Caco-2 (cell line): ENCODE measurements at regions not wholly inside any gene's neighbourhood (a gene's known extent, or its start where the extent isn't known, plus 50 kb on each side); places are given as distances from the start of the nearest gene placed in this dataset.

Experiments
- BruUV-seq: library from RNA; stranded (reverse); fragments of 400-500 nt; replicated peaks from 2 replicates; lab custom pipeline; 2021; lab: Mats Ljungman, UMichigan
- CTCF ChIA-PET: fragments of 300-600 bp; sonication (Branson Sonifier 250); formaldehyde crosslinking; loops from one replicate; lab custom pipeline; 2022; ENCODE audit warnings: antibody characterized with exemption; lab: Charles Lee
- POLR2A ChIA-PET: fragments of 300-600 bp; sonication (Branson Sonifier 250); formaldehyde crosslinking; loops from one replicate; lab custom pipeline; 2022; ENCODE audit warnings: antibody characterized with exemption; lab: Charles Lee
- DNase-seq, 2 experiments: peaks; one replicate each; pipeline versions ENCODE4 v3.0.0 to v3.0.0-alpha.2; 2020 to 2022
- H3K27me3 ChIP-seq: replicated peaks from 2 replicates; pipeline ENCODE4 v1.6.0; 2011; ENCODE audit warnings: low read length; ENCODE audit not compliant: control insufficient read depth, insufficient read depth
- H3K36me3 ChIP-seq: 2 replicates; pipeline ENCODE4 v1.5.1; 2011; ENCODE audit warnings: low read length; ENCODE audit not compliant: control insufficient read depth, insufficient read depth
- H3K4me1 ChIP-seq: fragments of 250-450 bp; sonication (Bioruptor Pico); 2 replicates; pipeline ENCODE4 v1.5.1; 2020; ENCODE audit warnings: mild to moderate bottlenecking
- H3K4me3 ChIP-seq: 2 replicates; pipeline ENCODE4 v1.5.1; 2011; ENCODE audit warnings: low read depth, mild to moderate bottlenecking, control low read depth, low read length
- H3K9me3 ChIP-seq: fragments of 250-450 bp; sonication (Bioruptor Pico); 2 replicates; pipeline ENCODE4 v1.5.1; 2020; ENCODE audit warnings: mild to moderate bottlenecking, moderate library complexity
- H3K27ac Mint-ChIP-seq: one replicate; pipeline ENCODE4 v1.8.0; 2022; ENCODE audit warnings: mixed read lengths; ENCODE audit not compliant: unreplicated experiment
- H3K27me3 Mint-ChIP-seq: one replicate; pipeline ENCODE4 v1.8.0; 2022; ENCODE audit warnings: mixed read lengths; ENCODE audit not compliant: insufficient read depth, unreplicated experiment
- H3K36me3 Mint-ChIP-seq: one replicate; pipeline ENCODE4 v1.8.0; 2022; ENCODE audit warnings: mild to moderate bottlenecking, mixed read lengths; ENCODE audit not compliant: insufficient read depth, unreplicated experiment
- H3K4me1 Mint-ChIP-seq: one replicate; pipeline ENCODE4 v1.8.0; 2022; ENCODE audit warnings: low read depth, mixed read lengths; ENCODE audit not compliant: unreplicated experiment
- H3K4me3 Mint-ChIP-seq: one replicate; pipeline ENCODE4 v1.8.0; 2022; ENCODE audit warnings: mild to moderate bottlenecking, moderate library complexity, mixed read lengths; ENCODE audit not compliant: unreplicated experiment
- H3K9me3 Mint-ChIP-seq: one replicate; pipeline ENCODE4 v1.8.0; 2022; ENCODE audit warnings: mixed read lengths; ENCODE audit not compliant: unreplicated experiment
- intact Hi-C: fragments of 100-400 bp; cut with micrococcal nuclease; formaldehyde crosslinking; loops from one replicate; pipeline ENCODE4 v1.10.0; 2022; ENCODE audit not compliant: unreplicated experiment
- TF ChIP-seq, protein P1 (sequence below), 2 experiments: fragments of 200-600 bp in 1 of 2; IDR thresholded peaks; 1 replicate in 1 of 2; 2 replicates in 1 of 2; pipeline versions ENCODE4 v1.5.1 to v1.8.0; 2011 to 2022; ENCODE audit warnings: antibody characterized with exemption in 1 of 2, control low read depth in 1 of 2, inconsistent platforms in 1 of 2, low read depth in 1 of 2, low read length in 1 of 2, mild to moderate bottlenecking in 1 of 2, moderate library complexity in 1 of 2; ENCODE audit not compliant: insufficient read depth in 1 of 2, severe bottlenecking in 1 of 2, unreplicated experiment in 1 of 2

DNA sequence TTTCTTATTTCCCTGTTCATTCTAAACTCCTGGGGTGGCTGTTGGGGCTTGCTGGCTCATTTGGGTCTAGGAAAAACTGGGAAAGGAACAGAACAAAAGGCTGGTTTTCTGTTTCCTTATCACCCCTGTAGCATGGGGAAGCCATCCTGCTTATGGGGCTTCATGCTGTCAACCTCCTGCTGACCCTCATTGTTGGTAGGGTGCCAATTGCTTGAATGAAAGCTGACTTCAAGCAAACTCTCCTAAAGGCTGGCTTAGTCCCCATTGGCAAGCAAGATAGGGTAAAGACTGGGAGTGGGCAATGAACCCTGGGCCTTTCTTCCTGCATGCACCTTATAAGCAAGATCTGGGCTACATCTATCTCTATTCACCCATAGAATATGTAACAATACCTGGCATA, 511.6 kb downstream of the DMAC1 start:
- Mint-ChIP-seq H3K36me3 (no peaks in the 10 kb centered on the region), H3K27me3 (peaks cover 15% of the 10 kb centered on the region), H3K4me3 (no peak overlapping the region), H3K9me3 (no peaks in the 10 kb centered on the region), H3K27ac (no peak overlapping the region), H3K4me1 (no peaks in the 10 kb centered on the region)
- H3K36me3 ChIP-seq = no peaks in the 10 kb centered on the region
- H3K9me3 ChIP-seq = no peaks in the 10 kb centered on the region
- ChIA-PET CTCF (no interaction called here), POLR2A (no interaction called here)
- BruUV-seq = no TSS peak
- DNase-seq = no peak
- intact Hi-C loops = no loop called here
- H3K27me3 ChIP-seq = no peaks in the 10 kb centered on the region
- H3K4me1 ChIP-seq = no peaks in the 10 kb centered on the region
- TF ChIP-seq, protein P1, sequence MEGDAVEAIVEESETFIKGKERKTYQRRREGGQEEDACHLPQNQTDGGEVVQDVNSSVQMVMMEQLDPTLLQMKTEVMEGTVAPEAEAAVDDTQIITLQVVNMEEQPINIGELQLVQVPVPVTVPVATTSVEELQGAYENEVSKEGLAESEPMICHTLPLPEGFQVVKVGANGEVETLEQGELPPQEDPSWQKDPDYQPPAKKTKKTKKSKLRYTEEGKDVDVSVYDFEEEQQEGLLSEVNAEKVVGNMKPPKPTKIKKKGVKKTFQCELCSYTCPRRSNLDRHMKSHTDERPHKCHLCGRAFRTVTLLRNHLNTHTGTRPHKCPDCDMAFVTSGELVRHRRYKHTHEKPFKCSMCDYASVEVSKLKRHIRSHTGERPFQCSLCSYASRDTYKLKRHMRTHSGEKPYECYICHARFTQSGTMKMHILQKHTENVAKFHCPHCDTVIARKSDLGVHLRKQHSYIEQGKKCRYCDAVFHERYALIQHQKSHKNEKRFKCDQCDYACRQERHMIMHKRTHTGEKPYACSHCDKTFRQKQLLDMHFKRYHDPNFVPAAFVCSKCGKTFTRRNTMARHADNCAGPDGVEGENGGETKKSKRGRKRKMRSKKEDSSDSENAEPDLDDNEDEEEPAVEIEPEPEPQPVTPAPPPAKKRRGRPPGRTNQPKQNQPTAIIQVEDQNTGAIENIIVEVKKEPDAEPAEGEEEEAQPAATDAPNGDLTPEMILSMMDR (IDR thresholded peaks at IDR 0.05; ENCODE audit: insufficient read depth in 1 of 2, low read depth in 1 of 2, low read length in 1 of 2, severe bottlenecking in 1 of 2, unreplicated experiment in 1 of 2) = no peak
- H3K4me3 ChIP-seq = no peak overlapping the region

DNA sequence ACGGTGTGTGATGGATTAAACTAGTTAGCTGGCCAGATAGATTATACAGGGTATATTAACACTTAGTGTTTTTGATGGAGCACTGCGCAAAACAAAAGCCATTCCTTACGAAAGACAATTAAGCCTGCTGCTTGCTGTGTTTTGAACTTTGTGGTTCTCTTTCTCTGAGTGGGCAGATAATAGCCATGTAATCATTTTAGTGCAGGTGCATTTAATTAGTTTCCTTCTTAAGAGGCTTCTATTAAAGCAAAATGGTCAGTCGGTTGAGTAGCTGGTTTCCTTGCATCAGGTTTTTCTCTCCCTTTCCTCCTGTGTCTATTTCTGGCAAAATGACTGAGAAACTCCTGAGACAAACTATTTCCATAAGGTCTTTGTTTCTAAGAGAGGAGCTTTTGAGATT, 512.5 kb downstream of the DMAC1 start:
- peaks cover 20% of the 10 kb centered on the region for H3K27me3 Mint-ChIP-seq

DNA sequence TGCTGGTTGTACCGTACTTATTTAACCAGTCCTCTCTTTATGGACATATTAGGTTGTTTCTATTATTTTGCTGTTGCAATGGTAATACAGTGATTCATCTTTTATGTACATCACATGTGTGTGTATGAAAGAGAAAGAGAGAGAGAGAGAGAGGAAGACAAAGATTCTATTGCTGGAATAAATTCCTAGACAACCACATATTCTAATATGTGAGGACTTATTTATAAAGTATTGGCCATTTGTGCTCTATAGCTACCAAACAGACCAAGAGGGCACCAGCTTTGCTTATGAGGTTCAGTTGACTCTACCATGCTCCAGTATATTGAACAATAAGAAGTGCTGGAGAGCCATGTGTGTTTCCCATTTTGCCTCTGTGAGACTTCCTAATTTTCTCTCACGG, 513.5 kb downstream of the DMAC1 start:
- Mint-ChIP-seq H3K9me3 (no peaks in the 10 kb centered on the region), H3K4me3 (no peak overlapping the region), H3K27me3 (peaks cover 20% of the 10 kb centered on the region), H3K36me3 (no peaks in the 10 kb centered on the region), H3K4me1 (no peaks in the 10 kb centered on the region), H3K27ac (no peak overlapping the region)
- Histone ChIP-seq H3K4me1 (no peaks in the 10 kb centered on the region), H3K36me3 (no peaks in the 10 kb centered on the region), H3K4me3 (no peak overlapping the region), H3K27me3 (no peaks in the 10 kb centered on the region), H3K9me3 (no peaks in the 10 kb centered on the region)
- no TSS peak for BruUV-seq
- intact Hi-C loops = no loop called here
- POLR2A ChIA-PET = no interaction called here
- DNase-seq = no peak
- TF ChIP-seq, protein P1 (IDR thresholded peaks at IDR 0.05; ENCODE audit: insufficient read depth in 1 of 2, low read depth in 1 of 2, low read length in 1 of 2, severe bottlenecking in 1 of 2, unreplicated experiment in 1 of 2) = no peak
- CTCF ChIA-PET = no interaction called here

More for the DNA sequence above, 512.5 kb downstream of the DMAC1 start:
- Histone ChIP-seq H3K36me3 (no peaks in the 10 kb centered on the region), H3K4me1 (no peaks in the 10 kb centered on the region), H3K4me3 (no peak overlapping the region), H3K9me3 (no peaks in the 10 kb centered on the region), H3K27me3 (no peaks in the 10 kb centered on the region)
- H3K36me3 Mint-ChIP-seq = no peaks in the 10 kb centered on the region
- intact Hi-C loops = no loop called here
- no TSS peak for BruUV-seq
- H3K9me3 Mint-ChIP-seq = no peaks in the 10 kb centered on the region
- TF ChIP-seq, protein P1 (IDR thresholded peaks at IDR 0.05; ENCODE audit: insufficient read depth in 1 of 2, low read depth in 1 of 2, low read length in 1 of 2, severe bottlenecking in 1 of 2, unreplicated experiment in 1 of 2) = no peak
- no peak overlapping the region for H3K4me3 Mint-ChIP-seq
- DNase-seq = no peak
- no peak overlapping the region for H3K27ac Mint-ChIP-seq
- POLR2A ChIA-PET = no interaction called here
- CTCF ChIA-PET = no interaction called here
- no peaks in the 10 kb centered on the region for H3K4me1 Mint-ChIP-seq
